ENCODE measurements at regions not wholly inside any gene's neighbourhood (a gene's known extent, or its start where the extent isn't known, plus 50 kb on each side); places are given as distances from the start of the nearest gene placed in this dataset.
"Not testable (repeated sequence)": the region's sequence is repeated elsewhere in the genome, so short reads cannot be mapped to it uniquely, and the experiment has no call there.

- no peaks in the 10 kb centered on the region for H3K9me3 Mint-ChIP-seq
- H3K4me3 Mint-ChIP-seq, result no peak overlapping the region
- no peak overlapping the region for H3K27ac Mint-ChIP-seq
- intact Hi-C loops (cut with micrococcal nuclease), result no loop called here
- H3K36me3 Mint-ChIP-seq (ENCODE audit: low read depth), result no peaks in the 10 kb centered on the region
- no peak for DNase-seq
- no peaks in the 10 kb centered on the region for H3K4me1 Mint-ChIP-seq
- peaks cover 2% of the 10 kb centered on the region for H3K27me3 Mint-ChIP-seq
Measured at GRCh38 chr5:112472614-112473013, 53.5 kb upstream of the EPB41L4A start.

GRCh38 chr5:112473989-112474388 lies 54.9 kb upstream of the EPB41L4A start:
- H3K36me3 Mint-ChIP-seq (ENCODE audit: low read depth), result no peaks in the 10 kb centered on the region
- no peaks in the 10 kb centered on the region for H3K9me3 Mint-ChIP-seq
- H3K27ac Mint-ChIP-seq, result no peak overlapping the region
- H3K4me1 Mint-ChIP-seq, result no peaks in the 10 kb centered on the region
- peaks cover 2% of the 10 kb centered on the region for H3K27me3 Mint-ChIP-seq
- intact Hi-C loops (cut with micrococcal nuclease), result no loop called here
- no peak overlapping the region for H3K4me3 Mint-ChIP-seq
- no peak for DNase-seq

- Mint-ChIP-seq H3K4me1 (no peaks in the 10 kb centered on the region), H3K4me3 (no peak overlapping the region), H3K27ac (no peak overlapping the region), H3K36me3 (ENCODE audit: low read depth) (no peaks in the 10 kb centered on the region), H3K9me3 (no peaks in the 10 kb centered on the region), H3K27me3 (peaks cover 3% of the 10 kb centered on the region)
- DNase-seq, result no peak
- intact Hi-C loops (cut with micrococcal nuclease), result no loop called here
Measured at GRCh38 chr5:112475747-112476365, 56.8 kb upstream of the EPB41L4A start.

- intact Hi-C loops (cut with micrococcal nuclease), result no loop called here
- Mint-ChIP-seq H3K4me1 (no peaks in the 10 kb centered on the region), H3K27me3 (peaks cover 1% of the 10 kb centered on the region), H3K27ac (no peak overlapping the region), H3K9me3 (no peaks in the 10 kb centered on the region), H3K36me3 (ENCODE audit: low read depth) (no peaks in the 10 kb centered on the region), H3K4me3 (no peak overlapping the region)
- DNase-seq, result no peak
Measured at GRCh38 chr5:112479418-112479817, 60.3 kb upstream of the EPB41L4A start.

- no peak overlapping the region for H3K27ac Mint-ChIP-seq
- intact Hi-C loops (cut with micrococcal nuclease), result no loop called here
- H3K36me3 Mint-ChIP-seq (ENCODE audit: low read depth), result no peaks in the 10 kb centered on the region
- no peaks in the 10 kb centered on the region for H3K9me3 Mint-ChIP-seq
- H3K4me1 Mint-ChIP-seq, result no peaks in the 10 kb centered on the region
- H3K4me3 Mint-ChIP-seq, result no peak overlapping the region
- DNase-seq, result no peak
- H3K27me3 Mint-ChIP-seq, result peaks cover 1% of the 10 kb centered on the region
Measured at GRCh38 chr5:112480501-112480900, 61.4 kb upstream of the EPB41L4A start.

- Mint-ChIP-seq H3K36me3 (ENCODE audit: low read depth) (no peaks in the 10 kb centered on the region), H3K9me3 (no peaks in the 10 kb centered on the region), H3K27me3 (peaks cover 1% of the 10 kb centered on the region), H3K27ac (no peak overlapping the region), H3K4me1 (no peaks in the 10 kb centered on the region), H3K4me3 (no peak overlapping the region)
- DNase-seq, result no peak
- intact Hi-C loops (cut with micrococcal nuclease), result no loop called here
Measured at GRCh38 chr5:112483704-112484103, 64.6 kb upstream of the EPB41L4A start.

- no peak overlapping the region for H3K4me3 Mint-ChIP-seq
- intact Hi-C loops (cut with micrococcal nuclease), result no loop called here
- H3K27me3 Mint-ChIP-seq, result no peaks in the 10 kb centered on the region
- H3K27ac Mint-ChIP-seq, result no peak overlapping the region
- no peaks in the 10 kb centered on the region for H3K36me3 Mint-ChIP-seq (ENCODE audit: low read depth)
- H3K4me1 Mint-ChIP-seq, result no peaks in the 10 kb centered on the region
- no peak for DNase-seq
- H3K9me3 Mint-ChIP-seq, result no peaks in the 10 kb centered on the region
Measured at GRCh38 chr5:112485934-112486355, 66.9 kb upstream of the EPB41L4A start.

GRCh38 chr5:112491257-112491656 lies 72.2 kb upstream of the EPB41L4A start:
- no peaks in the 10 kb centered on the region for H3K9me3 Mint-ChIP-seq
- no peaks in the 10 kb centered on the region for H3K4me1 Mint-ChIP-seq
- intact Hi-C loops (cut with micrococcal nuclease), result no loop called here
- no peak for DNase-seq
- H3K36me3 Mint-ChIP-seq (ENCODE audit: low read depth), result no peaks in the 10 kb centered on the region
- H3K27ac Mint-ChIP-seq, result no peak overlapping the region
- peaks cover 13% of the 10 kb centered on the region for H3K27me3 Mint-ChIP-seq
- H3K4me3 Mint-ChIP-seq, result no peak overlapping the region

- Mint-ChIP-seq H3K27me3 (peaks cover 17% of the 10 kb centered on the region), H3K27ac (no peak overlapping the region), H3K36me3 (ENCODE audit: low read depth) (no peaks in the 10 kb centered on the region), H3K4me1 (no peaks in the 10 kb centered on the region), H3K4me3 (no peak overlapping the region), H3K9me3 (no peaks in the 10 kb centered on the region)
- DNase-seq, result no peak
- intact Hi-C loops (cut with micrococcal nuclease), result no loop called here
Measured at GRCh38 chr5:112492291-112492690, 73.2 kb upstream of the EPB41L4A start.

GRCh38 chr5:112503749-112504501 lies 84.8 kb upstream of the EPB41L4A start:
- H3K9me3 Mint-ChIP-seq; H3K4me3 Mint-ChIP-seq; H3K27me3 Mint-ChIP-seq; intact Hi-C loops (cut with micrococcal nuclease); H3K36me3 Mint-ChIP-seq (ENCODE audit: low read depth); H3K27ac Mint-ChIP-seq; DNase-seq; H3K4me1 Mint-ChIP-seq: not testable (repeated sequence)

GRCh38 chr5:112509097-112509496 lies 90.0 kb upstream of the EPB41L4A start:
- DNase-seq; H3K36me3 Mint-ChIP-seq (ENCODE audit: low read depth); H3K27me3 Mint-ChIP-seq; intact Hi-C loops (cut with micrococcal nuclease); H3K9me3 Mint-ChIP-seq; H3K4me1 Mint-ChIP-seq; H3K4me3 Mint-ChIP-seq; H3K27ac Mint-ChIP-seq: not testable (repeated sequence)

GRCh38 chr5:112511920-112512319 lies 92.8 kb upstream of the EPB41L4A start:
- intact Hi-C loops (cut with micrococcal nuclease), result no loop called here
- no peaks in the 10 kb centered on the region for H3K4me1 Mint-ChIP-seq
- H3K27me3 Mint-ChIP-seq, result peaks cover 2% of the 10 kb centered on the region
- no peak overlapping the region for H3K4me3 Mint-ChIP-seq
- no peaks in the 10 kb centered on the region for H3K9me3 Mint-ChIP-seq
- no peaks in the 10 kb centered on the region for H3K36me3 Mint-ChIP-seq (ENCODE audit: low read depth)
- no peak for DNase-seq
- no peak overlapping the region for H3K27ac Mint-ChIP-seq

- Mint-ChIP-seq H3K27me3 (peaks cover 4% of the 10 kb centered on the region), H3K4me1 (no peaks in the 10 kb centered on the region), H3K27ac (no peak overlapping the region), H3K9me3 (no peaks in the 10 kb centered on the region), H3K36me3 (ENCODE audit: low read depth) (no peaks in the 10 kb centered on the region), H3K4me3 (no peak overlapping the region)
- intact Hi-C loops (cut with micrococcal nuclease), result no loop called here
- DNase-seq, result no peak
Measured at GRCh38 chr5:112512901-112513300, 93.8 kb upstream of the EPB41L4A start.

GRCh38 chr5:112514111-112514510 lies 95.0 kb upstream of the EPB41L4A start:
- no peaks in the 10 kb centered on the region for H3K36me3 Mint-ChIP-seq (ENCODE audit: low read depth)
- no peak overlapping the region for H3K27ac Mint-ChIP-seq
- peaks cover 12% of the 10 kb centered on the region for H3K27me3 Mint-ChIP-seq
- peaks cover 6% of the 10 kb centered on the region for H3K9me3 Mint-ChIP-seq
- H3K4me3 Mint-ChIP-seq, result no peak overlapping the region
- intact Hi-C loops (cut with micrococcal nuclease), result no loop called here
- DNase-seq, result no peak
- H3K4me1 Mint-ChIP-seq, result no peaks in the 10 kb centered on the region

- Mint-ChIP-seq H3K4me1 (peaks cover 24% of the 10 kb centered on the region), H3K27me3 (peaks cover 21% of the 10 kb centered on the region), H3K9me3 (peaks cover 10% of the 10 kb centered on the region), H3K4me3 (peak overlapping the region; percentile 14)
- intact Hi-C loops (cut with micrococcal nuclease); H3K36me3 Mint-ChIP-seq (ENCODE audit: low read depth); H3K27ac Mint-ChIP-seq; DNase-seq: not testable (repeated sequence)
Measured at GRCh38 chr5:112520474-112520873, 101.4 kb upstream of the EPB41L4A start.
